ENCODE measurements at regions not wholly inside any gene's neighbourhood (a gene's known extent, or its start where the extent isn't known, plus 50 kb on each side); places are given as distances from the start of the nearest gene placed in this dataset.

- H3K27me3 ChIP-seq (ENCODE audit: insufficient read depth, low read depth, severe bottlenecking) = no peaks in the 10 kb centered on the region
- TF ChIP-seq CTCF (IDR thresholded peaks at IDR 0.05; ENCODE audit: low read depth, low read length) = no peak
- no peaks in the 10 kb centered on the region for H3K36me3 ChIP-seq
- H3K9me3 ChIP-seq (ENCODE audit: severe bottlenecking) = no peaks in the 10 kb centered on the region
- no peak for DNase-seq
- no peak overlapping the region for H3K27ac ChIP-seq
- H3K4me3 ChIP-seq (ENCODE audit: low read depth, low read length) = no peak overlapping the region
Measured at GRCh38 chr2:147108548-147108947, 736.3 kb upstream of the ACVR2A start.

- Histone ChIP-seq H3K27ac (no peak overlapping the region), H3K9me3 (ENCODE audit: severe bottlenecking) (no peaks in the 10 kb centered on the region), H3K4me3 (ENCODE audit: low read depth, low read length) (no peak overlapping the region), H3K27me3 (ENCODE audit: insufficient read depth, low read depth, severe bottlenecking) (no peaks in the 10 kb centered on the region), H3K36me3 (no peaks in the 10 kb centered on the region)
- DNase-seq = no peak
- TF ChIP-seq CTCF (IDR thresholded peaks at IDR 0.05; ENCODE audit: low read depth, low read length) = no peak
Measured at GRCh38 chr2:147101941-147102790, 742.7 kb upstream of the ACVR2A start.

- no peaks in the 10 kb centered on the region for H3K27me3 ChIP-seq (ENCODE audit: insufficient read depth, low read depth, severe bottlenecking)
- H3K27ac ChIP-seq = no peak overlapping the region
- no peak overlapping the region for H3K4me3 ChIP-seq (ENCODE audit: low read depth, low read length)
- DNase-seq = no peak
- H3K36me3 ChIP-seq = no peaks in the 10 kb centered on the region
- no peaks in the 10 kb centered on the region for H3K9me3 ChIP-seq (ENCODE audit: severe bottlenecking)
- TF ChIP-seq CTCF (IDR thresholded peaks at IDR 0.05; ENCODE audit: low read depth, low read length) = no peak
Measured at GRCh38 chr2:147100406-147101035, 744.3 kb upstream of the ACVR2A start.

- no peak for TF ChIP-seq CTCF (IDR thresholded peaks at IDR 0.05; ENCODE audit: low read depth, low read length)
- Histone ChIP-seq H3K36me3 (no peaks in the 10 kb centered on the region), H3K4me3 (ENCODE audit: low read depth, low read length) (no peak overlapping the region), H3K27ac (no peak overlapping the region), H3K9me3 (ENCODE audit: severe bottlenecking) (no peaks in the 10 kb centered on the region), H3K27me3 (ENCODE audit: insufficient read depth, low read depth, severe bottlenecking) (no peaks in the 10 kb centered on the region)
- DNase-seq = no peak
Measured at GRCh38 chr2:147099845-147100244, 745.0 kb upstream of the ACVR2A start.

- Histone ChIP-seq H3K9me3 (ENCODE audit: severe bottlenecking) (no peaks in the 10 kb centered on the region), H3K27ac (no peak overlapping the region), H3K4me3 (ENCODE audit: low read depth, low read length) (no peak overlapping the region), H3K27me3 (ENCODE audit: insufficient read depth, low read depth, severe bottlenecking) (no peaks in the 10 kb centered on the region), H3K36me3 (no peaks in the 10 kb centered on the region)
- DNase-seq = no peak
- TF ChIP-seq CTCF (IDR thresholded peaks at IDR 0.05; ENCODE audit: low read depth, low read length) = no peak
Measured at GRCh38 chr2:147098940-147099339, 745.9 kb upstream of the ACVR2A start.

Measured in WERI-Rb-1 (cell line).